Endothelial cell of umbilical vein (primary cell): ENCODE measurements at regions not wholly inside any gene's neighbourhood (a gene's known extent, or its start where the extent isn't known, plus 50 kb on each side); places are given as distances from the start of the nearest gene placed in this dataset.

Experiments
- BruUV-seq: library from RNA; stranded (reverse); fragments of 400-500 nt; replicated peaks from 2 replicates; lab custom pipeline; 2021; lab: Mats Ljungman, UMichigan
- CTCF ChIA-PET: fragments of 300-600, 350-600 bp; sonication (Branson Sonifier 250); formaldehyde crosslinking; loops from one replicate; lab custom pipeline; 2021; ENCODE audit warnings: antibody characterized with exemption, inconsistent platforms; lab: Charles Lee
- POLR2A ChIA-PET: fragments of 300-600, 350-600 bp; sonication (Branson Sonifier 250); formaldehyde crosslinking; loops from one replicate; lab custom pipeline; 2021; ENCODE audit warnings: antibody characterized with exemption, inconsistent platforms; lab: Charles Lee
- DNase-seq: peaks from one replicate; pipeline ENCODE4 v3.0.0-alpha.2; 2011; ENCODE audit warnings: low read depth, low spot score
- FAIRE-seq: peaks from 2 replicates; lab custom pipeline; 2011; peaks lifted over from hg19 to GRCh38; lab: Jason Lieb, UNC
- H2AFZ ChIP-seq: 2 replicates; pipeline ENCODE4 v1.6.0; 2012; ENCODE audit warnings: low read depth, low read length, control low read depth, inconsistent platforms
- H3K27ac ChIP-seq: 2 replicates; pipeline ENCODE4 v1.5.1; 2011; ENCODE audit warnings: low read depth, mild to moderate bottlenecking, control low read depth, low read length, moderate library complexity; ENCODE audit not compliant: insufficient read depth
- H3K27me3 ChIP-seq, 2 experiments: 2 replicates each; pipeline versions ENCODE4 v1.6.0 to v1.6.1; 2011; ENCODE audit warnings: low read length in 2 of 2, mixed read lengths in 1 of 2; ENCODE audit not compliant: control insufficient read depth in 2 of 2, insufficient read depth in 2 of 2
- H3K36me3 ChIP-seq, 2 experiments: 2 replicates in 1 of 2; 3 replicates in 1 of 2; pipeline ENCODE4 v1.5.1; 2011; ENCODE audit warnings: low read length in 2 of 2, mild to moderate bottlenecking in 1 of 2, moderate library complexity in 1 of 2; ENCODE audit not compliant: control insufficient read depth in 2 of 2, insufficient read depth in 2 of 2; ENCODE audit errors: extremely low read depth in 1 of 2
- H3K4me1 ChIP-seq: 3 replicates; pipeline ENCODE4 v1.5.1; 2011; ENCODE audit warnings: mild to moderate bottlenecking, low read length; ENCODE audit not compliant: control insufficient read depth, insufficient read depth; ENCODE audit errors: extremely low read depth
- H3K4me2 ChIP-seq: 2 replicates; pipeline ENCODE4 v1.6.1; 2011; ENCODE audit warnings: low read length, control low read depth, mixed read lengths; ENCODE audit not compliant: insufficient read depth
- H3K4me3 ChIP-seq, 3 experiments: fragments of 200-600 bp in 1 of 3; sonication (generic), shearing (Covaris generic) in 1 of 3; replicated peaks in 1 of 3; 2 replicates each; pipeline ENCODE4 v1.5.1; 2011 to 2016; ENCODE audit warnings: control low read depth in 3 of 3, low read length in 3 of 3, mild to moderate bottlenecking in 2 of 3, inconsistent platforms in 1 of 3, low read depth in 1 of 3, moderate library complexity in 1 of 3; ENCODE audit not compliant: insufficient read depth in 1 of 3
- H3K79me2 ChIP-seq: 2 replicates; pipeline ENCODE4 v1.6.0; 2012; ENCODE audit warnings: low read length, inconsistent platforms; ENCODE audit not compliant: control insufficient read depth, insufficient read depth
- H3K9ac ChIP-seq: replicated peaks from 2 replicates; pipeline ENCODE3; 2011; ENCODE audit warnings: low read length, control low read depth; ENCODE audit not compliant: insufficient read depth; ENCODE audit errors: extremely low read depth
- H3K9me1 ChIP-seq: replicated peaks from 3 replicates; pipeline ENCODE4 v1.6.0; 2011; ENCODE audit warnings: mild to moderate bottlenecking, low read length; ENCODE audit not compliant: control insufficient read depth, insufficient read depth; ENCODE audit errors: extremely low read depth
- H3K9me3 ChIP-seq: replicated peaks from 2 replicates; pipeline ENCODE4 v1.5.1; 2012; ENCODE audit warnings: low read length, inconsistent platforms; ENCODE audit not compliant: control insufficient read depth, insufficient read depth
- H4K20me1 ChIP-seq: replicated peaks from 2 replicates; pipeline ENCODE3; 2011; ENCODE audit warnings: mild to moderate bottlenecking, low read length; ENCODE audit not compliant: control insufficient read depth, insufficient read depth; ENCODE audit errors: extremely low read depth
- CTCF ChIP-seq, 2 donors: IDR thresholded peaks; 1 replicate in 1 of 2; 2 replicates in 1 of 2; pipeline ENCODE4 v1.5.1; 2011; ENCODE audit warnings: low read length in 2 of 2, mild to moderate bottlenecking in 2 of 2, moderate library complexity in 2 of 2, control low read depth in 1 of 2, inconsistent platforms in 1 of 2, low read depth in 1 of 2; ENCODE audit not compliant: insufficient read depth in 1 of 2; ENCODE audit errors: extremely low read depth in 1 of 2
- EZH2 ChIP-seq: IDR thresholded peaks from 2 replicates; pipeline ENCODE4 v1.6.1; 2012; ENCODE audit warnings: borderline replicate concordance, low read depth, mild to moderate bottlenecking, moderate library complexity, low read length, inconsistent platforms; ENCODE audit not compliant: severe bottlenecking
- FOS ChIP-seq: IDR thresholded peaks from 2 replicates; pipeline ENCODE4 v1.6.1; 2011; ENCODE audit warnings: mild to moderate bottlenecking, low read length, moderate library complexity, borderline replicate concordance; ENCODE audit not compliant: insufficient read depth
- GATA2 ChIP-seq: IDR thresholded peaks from 2 replicates; pipeline ENCODE4 v1.7.0; 2011; ENCODE audit warnings: low read depth, mild to moderate bottlenecking, moderate library complexity, mixed read lengths, low read length; ENCODE audit not compliant: insufficient read length, insufficient read depth
- JUN ChIP-seq: IDR thresholded peaks from 2 replicates; pipeline ENCODE4 v1.6.1; 2011; ENCODE audit warnings: borderline replicate concordance, low read depth; ENCODE audit not compliant: insufficient read length, insufficient read depth
- MAX ChIP-seq: IDR thresholded peaks from 2 replicates; pipeline ENCODE4 v1.6.1; 2011; ENCODE audit not compliant: insufficient read depth, insufficient read length
- MYC ChIP-seq: IDR thresholded peaks from one replicate; pipeline ENCODE4 v1.6.1; 2011; ENCODE audit warnings: mild to moderate bottlenecking, low read depth, low read length
- POLR2A ChIP-seq: IDR thresholded peaks from 2 replicates; pipeline ENCODE4 v1.6.1; 2012; ENCODE audit warnings: low read depth, mild to moderate bottlenecking, control low read depth, low read length
- POLR2AphosphoS5 ChIP-seq: IDR thresholded peaks from 2 replicates; pipeline ENCODE4 v1.6.1; 2012; ENCODE audit warnings: low read depth, mild to moderate bottlenecking, control low read depth, low read length, moderate library complexity; ENCODE audit not compliant: insufficient read depth
- dilution Hi-C: fragments of 300-500 bp; cut with MboI; formaldehyde crosslinking; loops from one replicate; pipeline ENCODE4 v1.15.0; 2019; ENCODE audit warnings: low sequenced_read_pairs; ENCODE audit not compliant: extremely low pct_ligation_motif_present
- intact Hi-C: fragments of 100-400 bp; cut with micrococcal nuclease; formaldehyde crosslinking; loops from one replicate; pipeline ENCODE4 v1.10.0; 2022

DNA sequence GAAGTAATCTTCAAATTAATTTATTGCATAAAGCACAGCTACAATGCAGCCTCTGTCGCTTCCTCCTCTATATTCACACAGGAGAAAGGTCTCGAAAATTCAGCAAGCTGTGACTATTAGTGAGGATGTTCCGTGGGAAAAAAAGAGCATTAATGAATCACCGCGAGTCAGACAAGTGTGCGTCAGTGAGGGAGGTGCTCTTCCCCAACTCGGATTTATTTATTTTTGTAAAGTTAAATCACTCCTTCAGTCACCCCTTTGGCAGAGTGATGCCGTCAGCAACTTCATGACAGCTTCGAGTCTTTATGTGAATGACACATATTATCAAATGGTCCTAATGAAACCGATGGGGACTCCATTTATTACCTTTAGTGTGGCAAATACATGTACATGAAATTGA is 648.9 kb upstream of the SALL3 start:
- POLR2A ChIA-PET = no interaction called here
- Histone ChIP-seq H3K27ac (no peak overlapping the region), H2AFZ (no peak overlapping the region), H4K20me1 (no peaks in the 10 kb centered on the region), H3K27me3 (no peaks in the 10 kb centered on the region), H3K36me3 (no peaks in the 10 kb centered on the region), H3K4me2 (no peak overlapping the region), H3K79me2 (no peaks in the 10 kb centered on the region), H3K4me3 (no peak overlapping the region), H3K9ac (no peak overlapping the region), H3K9me1 (no peaks in the 10 kb centered on the region), H3K9me3 (peaks cover 6% of the 10 kb centered on the region), H3K4me1 (no peaks in the 10 kb centered on the region)
- TF ChIP-seq MAX = no peak
- TF ChIP-seq CTCF (IDR thresholded peaks at IDR 0.05; ENCODE audit: extremely low read depth in 1 of 2, insufficient read depth in 1 of 2, low read depth in 1 of 2, low read length in 2 of 2) = no peak
- FAIRE-seq (no peak), DNase-seq (no peak)
- intact Hi-C loops (no loop called here), dilution Hi-C loops (no loop called here)
- BruUV-seq = no TSS peak
- CTCF ChIA-PET = no interaction called here

DNA sequence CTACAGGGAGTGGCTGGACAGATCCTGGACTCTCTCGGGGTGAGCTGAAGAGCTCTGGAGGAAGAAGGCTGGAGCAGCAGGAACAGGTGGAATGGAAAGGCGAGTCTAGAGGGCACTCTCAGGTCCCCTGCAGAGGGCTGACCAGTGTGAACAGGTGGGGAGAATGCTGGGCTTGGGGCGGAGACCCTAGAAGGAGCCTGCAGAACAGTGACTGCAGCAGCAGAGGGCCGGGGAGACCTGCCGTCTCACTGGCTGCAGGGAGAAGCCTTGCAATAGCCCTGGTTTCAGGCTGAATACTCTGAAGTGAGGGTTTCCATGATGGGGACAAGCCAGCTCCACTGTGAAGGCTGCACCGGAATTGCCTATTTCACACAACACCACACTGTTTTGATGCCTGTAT is 626.7 kb upstream of the SALL3 start:
- Histone ChIP-seq H3K9ac (no peak overlapping the region), H3K9me3 (peaks cover 4% of the 10 kb centered on the region), H3K4me1 (no peaks in the 10 kb centered on the region), H3K79me2 (no peaks in the 10 kb centered on the region), H3K4me3 (no peak overlapping the region), H3K9me1 (no peaks in the 10 kb centered on the region), H3K27me3 (no peaks in the 10 kb centered on the region), H3K36me3 (no peaks in the 10 kb centered on the region), H3K4me2 (no peak overlapping the region), H2AFZ (no peak overlapping the region), H4K20me1 (no peaks in the 10 kb centered on the region), H3K27ac (no peak overlapping the region)
- CTCF ChIA-PET = no interaction called here
- POLR2A ChIA-PET = no interaction called here
- DNase-seq (no peak), FAIRE-seq (no peak)
- BruUV-seq = no TSS peak
- dilution Hi-C loops = no loop called here
- TF ChIP-seq GATA2 (no peak), EZH2 (no peak), MAX (no peak), JUN (no peak), FOS (no peak), MYC (no peak), CTCF (IDR thresholded peaks at IDR 0.05; ENCODE audit: extremely low read depth in 1 of 2, insufficient read depth in 1 of 2, low read depth in 1 of 2, low read length in 2 of 2) (no peak), POLR2A (no peak), POLR2AphosphoS5 (no peak)
- intact Hi-C loops = no loop called here
